Adrenal gland (tissue), 5 donors: ENCODE measurements at regions not wholly inside any gene's neighbourhood (a gene's known extent, or its start where the extent isn't known, plus 50 kb on each side); places are given as distances from the start of the nearest gene placed in this dataset.

ENCODE experiments used
- POLR2A ChIP-seq, 2 donors: fragments of 450-650 bp; IDR thresholded peaks; one replicate each; pipeline ENCODE4 v1.6.1; 2017; ENCODE audit warnings: antibody characterized with exemption in 2 of 2, mild to moderate bottlenecking in 2 of 2, moderate library complexity in 1 of 2
- TF ChIP-seq, protein P1 (sequence below), 6 experiments: fragments of 450-650 bp in 4 of 6; fragments of 200-600 bp in 2 of 6; sonication (generic) in 1 of 6; IDR thresholded peaks; 1 replicate in 5 of 6; 2 replicates in 1 of 6; pipeline versions ENCODE4 v1.5.1 to v1.8.0; 2016 to 2021; ENCODE audit warnings: antibody characterized with exemption in 6 of 6, mild to moderate bottlenecking in 2 of 6, moderate library complexity in 1 of 6
- donor health status: DM: no; HTN: no; CAD: no.

DNA sequence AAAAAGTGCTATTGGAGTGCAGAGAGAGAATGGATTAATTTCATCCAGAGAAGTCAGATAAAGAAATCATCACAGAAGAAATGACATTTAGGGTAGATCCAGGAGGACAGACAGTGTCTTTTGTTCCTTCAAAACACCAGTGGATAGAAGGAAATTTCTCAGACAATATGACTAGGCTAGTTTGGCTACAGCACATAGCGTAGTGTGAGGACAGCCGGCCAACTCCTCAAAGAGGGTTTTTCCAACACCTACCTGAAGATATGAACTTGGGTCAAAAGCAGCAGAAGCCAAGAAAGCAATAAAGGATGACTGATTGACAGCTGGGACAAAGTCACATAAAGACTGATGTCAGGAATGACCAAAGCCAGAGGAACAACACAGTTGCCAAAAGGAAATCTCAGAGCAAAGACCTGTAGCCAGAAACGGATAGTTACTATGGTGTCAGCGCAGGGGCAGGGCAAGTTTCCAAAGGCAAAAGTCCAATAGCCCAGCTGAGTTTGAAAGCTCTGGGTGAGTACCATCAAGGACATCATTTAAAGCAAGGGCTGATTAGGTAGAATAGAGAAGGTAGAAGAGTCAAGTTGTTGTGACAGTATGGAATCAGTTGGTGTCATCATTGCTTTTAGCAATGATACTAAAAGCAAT, 58.7 kb upstream of the PDE3A start:
- TF ChIP-seq, protein P1, sequence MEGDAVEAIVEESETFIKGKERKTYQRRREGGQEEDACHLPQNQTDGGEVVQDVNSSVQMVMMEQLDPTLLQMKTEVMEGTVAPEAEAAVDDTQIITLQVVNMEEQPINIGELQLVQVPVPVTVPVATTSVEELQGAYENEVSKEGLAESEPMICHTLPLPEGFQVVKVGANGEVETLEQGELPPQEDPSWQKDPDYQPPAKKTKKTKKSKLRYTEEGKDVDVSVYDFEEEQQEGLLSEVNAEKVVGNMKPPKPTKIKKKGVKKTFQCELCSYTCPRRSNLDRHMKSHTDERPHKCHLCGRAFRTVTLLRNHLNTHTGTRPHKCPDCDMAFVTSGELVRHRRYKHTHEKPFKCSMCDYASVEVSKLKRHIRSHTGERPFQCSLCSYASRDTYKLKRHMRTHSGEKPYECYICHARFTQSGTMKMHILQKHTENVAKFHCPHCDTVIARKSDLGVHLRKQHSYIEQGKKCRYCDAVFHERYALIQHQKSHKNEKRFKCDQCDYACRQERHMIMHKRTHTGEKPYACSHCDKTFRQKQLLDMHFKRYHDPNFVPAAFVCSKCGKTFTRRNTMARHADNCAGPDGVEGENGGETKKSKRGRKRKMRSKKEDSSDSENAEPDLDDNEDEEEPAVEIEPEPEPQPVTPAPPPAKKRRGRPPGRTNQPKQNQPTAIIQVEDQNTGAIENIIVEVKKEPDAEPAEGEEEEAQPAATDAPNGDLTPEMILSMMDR (IDR thresholded peaks at IDR 0.05) = no peak
- no peak for TF ChIP-seq POLR2A (IDR thresholded peaks at IDR 0.05)
